B cell (primary cell): ENCODE measurements at regions not wholly inside any gene's neighbourhood (a gene's known extent, or its start where the extent isn't known, plus 50 kb on each side); places are given as distances from the start of the nearest gene placed in this dataset.

Experiments used
- CTCF ChIP-seq: fragments of 200-600 bp; IDR thresholded peaks from one replicate; pipeline ENCODE4 v1.8.0; 2022; ENCODE audit warnings: antibody characterized with exemption, mild to moderate bottlenecking
- EZH2 ChIP-seq: IDR thresholded peaks from 2 replicates; pipeline ENCODE4 v1.6.1; 2012; ENCODE audit warnings: borderline replicate concordance, low read depth, mild to moderate bottlenecking, moderate library complexity, low read length; ENCODE audit not compliant: insufficient read depth, poor library complexity, severe bottlenecking

- no peak for TF ChIP-seq EZH2
- TF ChIP-seq CTCF = no peak
Observed at GRCh38 chr15:69881766-69882165, 216.0 kb downstream of the TLE3 start.
